HG02642 (cell line): ENCODE measurements at regions not wholly inside any gene's neighbourhood (a gene's known extent, or its start where the extent isn't known, plus 50 kb on each side); places are given as distances from the start of the nearest gene placed in this dataset.

Source experiments
- ATAC-seq: cut with Tn5 transposase; IDR thresholded peaks from one replicate; pipeline ENCODE4 v1.9.1; 2021; ENCODE audit warnings: mild to moderate bottlenecking; ENCODE audit not compliant: unreplicated experiment, poor library complexity

GRCh38 chr10:128747582-128748346 is 621.5 kb upstream of the MKI67 start:
- no peak for ATAC-seq

GRCh38 chr10:128751284-128751683 is 625.1 kb upstream of the MKI67 start:
- ATAC-seq: no peak

- ATAC-seq: no peak
Measured at GRCh38 chr10:128751851-128752250, 625.6 kb upstream of the MKI67 start.

GRCh38 chr10:128759174-128759573 is 633.0 kb upstream of the MKI67 start:
- ATAC-seq: no peak

GRCh38 chr10:128763588-128763987 is 637.4 kb upstream of the MKI67 start:
- no peak for ATAC-seq

- ATAC-seq: no peak
Measured at GRCh38 chr10:128764190-128764589, 638.0 kb upstream of the MKI67 start.

GRCh38 chr10:128766915-128767314 is 640.7 kb upstream of the MKI67 start:
- no peak for ATAC-seq

- no peak for ATAC-seq
Measured at GRCh38 chr10:128774979-128775378, 648.8 kb upstream of the MKI67 start.

GRCh38 chr10:128775743-128776142 is 649.5 kb upstream of the MKI67 start:
- no peak for ATAC-seq

- ATAC-seq: no peak
Measured at GRCh38 chr10:128776673-128777252, 650.5 kb upstream of the MKI67 start.

GRCh38 chr10:128777342-128777741 is 651.1 kb upstream of the MKI67 start:
- ATAC-seq: no peak

- ATAC-seq: no peak
Measured at GRCh38 chr10:128779416-128779815, 653.2 kb upstream of the MKI67 start.

GRCh38 chr10:128780156-128780761 is 654.0 kb upstream of the MKI67 start:
- no peak for ATAC-seq

GRCh38 chr10:128781637-128782036 is 655.4 kb upstream of the MKI67 start:
- ATAC-seq: no peak

- no peak for ATAC-seq
Measured at GRCh38 chr10:128784444-128784843, 658.2 kb upstream of the MKI67 start.

- no peak for ATAC-seq
Measured at GRCh38 chr10:128792426-128793140, 666.4 kb upstream of the MKI67 start.

- ATAC-seq: no peak
Measured at GRCh38 chr10:128793726-128794655, 667.8 kb upstream of the MKI67 start.

GRCh38 chr10:128796396-128796912 is 670.2 kb upstream of the MKI67 start:
- ATAC-seq: no peak

GRCh38 chr10:128802062-128802461 is 665.0 kb upstream of the MGMT start:
- no peak for ATAC-seq

GRCh38 chr10:128803790-128804189 is 663.3 kb upstream of the MGMT start:
- ATAC-seq: no peak
